HepG2 (cell line): ENCODE measurements at regions not wholly inside any gene's neighbourhood (a gene's known extent, or its start where the extent isn't known, plus 50 kb on each side); places are given as distances from the start of the nearest gene placed in this dataset.

Experiments
- ATAC-seq: fragments of 200-7000 bp; cut with Tn5 transposase; 3 replicates; pipeline ENCODE4 v1.9.1; 2020; ENCODE audit warnings: mild to moderate bottlenecking, moderate library complexity
- BruUV-seq: library from RNA; stranded (reverse); fragments of 400-500 nt; replicated peaks from 2 replicates; lab custom pipeline; 2021; lab: Mats Ljungman, UMichigan
- CTCF ChIA-PET: fragments of 300-600 bp; formaldehyde crosslinking; extraction: SDS; loops from one replicate; lab custom pipeline; 2021; ENCODE audit warnings: low total read pairs, inconsistent platforms, low intra/inter-chr PET ratio; lab: Yijun Ruan, JAX
- POLR2A ChIA-PET: fragments of 350-600 bp; sonication (Branson Sonifier 250); formaldehyde crosslinking; loops from one replicate; lab custom pipeline; 2020; ENCODE audit warnings: antibody characterized with exemption, inconsistent platforms; lab: Yijun Ruan, JAX
- DNase-seq: peaks from one replicate; pipeline ENCODE4 v3.0.0-alpha.2; 2015; ENCODE audit warnings: low spot score
- FAIRE-seq: peaks from 3 replicates; lab custom pipeline; 2011; peaks lifted over from hg19 to GRCh38; lab: Jason Lieb, UNC
- H2AFZ ChIP-seq: one replicate; pipeline ENCODE4 v1.6.1; 2011; ENCODE audit warnings: low read length, inconsistent platforms
- H3K27ac ChIP-seq: fragments of 300-600 bp; 3 replicates; pipeline ENCODE4 v1.8.0; 2011; ENCODE audit warnings: mixed run types, mild to moderate bottlenecking, mixed read lengths, low read length, inconsistent platforms; ENCODE audit not compliant: insufficient read depth; ENCODE audit errors: extremely low read length
- H3K27me3 ChIP-seq, 2 experiments: fragments of 200-600 bp in 1 of 2; 2 replicates in 1 of 2; 3 replicates in 1 of 2; pipeline versions ENCODE4 v1.6.0 to v1.8.0; 2011; ENCODE audit warnings: low read length in 2 of 2, mild to moderate bottlenecking in 2 of 2, moderate library complexity in 2 of 2, inconsistent platforms in 1 of 2; ENCODE audit not compliant: insufficient read depth in 2 of 2, control insufficient read depth in 1 of 2
- H3K36me3 ChIP-seq, 2 experiments: fragments of 200-600 bp in 1 of 2; replicated peaks in 1 of 2; 2 replicates in 1 of 2; 3 replicates in 1 of 2; pipeline versions ENCODE4 v1.5.1 to v1.8.0; 2011; ENCODE audit warnings: low read length in 2 of 2, inconsistent platforms in 1 of 2; ENCODE audit not compliant: insufficient read depth in 2 of 2, control insufficient read depth in 1 of 2
- H3K4me1 ChIP-seq: 2 replicates; pipeline ENCODE4 v1.5.1; 2012; ENCODE audit warnings: low read length, inconsistent platforms; ENCODE audit not compliant: insufficient read depth
- H3K4me2 ChIP-seq: 2 replicates; pipeline ENCODE4 v1.6.0; 2011; ENCODE audit warnings: low read depth, low read length, inconsistent platforms
- H3K4me3 ChIP-seq, 3 experiments: fragments of 200-600 bp in 1 of 3; sonication (generic), shearing (Covaris generic) in 1 of 3; replicated peaks in 1 of 3; 2 replicates each; pipeline ENCODE4 v1.5.1; 2011 to 2016; ENCODE audit warnings: low read length in 3 of 3, inconsistent platforms in 2 of 3, low read depth in 2 of 3, mild to moderate bottlenecking in 2 of 3, control low read depth in 1 of 3, mixed read lengths in 1 of 3; ENCODE audit not compliant: insufficient read depth in 1 of 3
- H3K79me2 ChIP-seq: one replicate; pipeline ENCODE4 v1.6.1; 2011; ENCODE audit warnings: low read length, inconsistent platforms; ENCODE audit not compliant: insufficient read depth
- H3K9ac ChIP-seq: 2 replicates; pipeline ENCODE4 v1.6.0; 2011; ENCODE audit warnings: mild to moderate bottlenecking, low read depth, low read length, inconsistent platforms; ENCODE audit not compliant: insufficient read depth
- H3K9me3 ChIP-seq: 2 replicates; pipeline ENCODE4 v1.5.1; 2012; ENCODE audit warnings: mild to moderate bottlenecking, low read length
- H4K20me1 ChIP-seq: 2 replicates; pipeline ENCODE4 v1.6.0; 2011; ENCODE audit warnings: inconsistent platforms, mild to moderate bottlenecking, low read length, moderate library complexity; ENCODE audit not compliant: insufficient read depth
- ASH2L ChIP-seq: fragments of 300-600, 200-600 bp; sonication (generic); IDR thresholded peaks from 2 replicates; pipeline ENCODE4 v1.7.0; 2017; ENCODE audit warnings: low read depth, mild to moderate bottlenecking, moderate library complexity, mixed read lengths, low read length; ENCODE audit not compliant: insufficient read length
- CAMTA2 ChIP-seq: sonication (generic); formaldehyde crosslinking; IDR thresholded peaks from 2 replicates; pipeline ENCODE4 v1.4.0; 2020; ENCODE audit warnings: mild to moderate bottlenecking, missing genetic modification reagents, borderline replicate concordance
- E2F5 ChIP-seq: sonication (generic); formaldehyde crosslinking; conservative IDR thresholded peaks from 2 replicates; pipeline ENCODE4 v1.4.0; 2020; ENCODE audit warnings: missing genetic modification reagents
- EEA1 ChIP-seq: sonication (generic); formaldehyde crosslinking; IDR thresholded peaks from 2 replicates; pipeline ENCODE4 v1.5.1; 2020; ENCODE audit warnings: mild to moderate bottlenecking, missing genetic modification reagents, borderline replicate concordance
- FIP1L1 ChIP-seq: fragments of 200-400 bp; formaldehyde crosslinking; IDR thresholded peaks from 2 replicates; pipeline ENCODE4 v1.6.1; 2018; ENCODE audit warnings: low read depth, mild to moderate bottlenecking, low read length, moderate library complexity, borderline replicate concordance; ENCODE audit not compliant: insufficient read depth
- FOXP4 ChIP-seq: sonication (generic); formaldehyde crosslinking; IDR thresholded peaks from 2 replicates; pipeline ENCODE4 v1.4.0; 2020; ENCODE audit warnings: missing genetic modification reagents
- HMGA1 ChIP-seq: sonication (generic); formaldehyde crosslinking; conservative IDR thresholded peaks from 2 replicates; pipeline ENCODE4 v1.4.0; 2020; ENCODE audit warnings: missing genetic modification reagents
- IRX3 ChIP-seq: sonication (generic); formaldehyde crosslinking; IDR thresholded peaks from 2 replicates; pipeline ENCODE4 v1.8.1; 2023; ENCODE audit warnings: mild to moderate bottlenecking, low read depth, missing genetic modification reagents, borderline replicate concordance
- KLF11 ChIP-seq: IDR thresholded peaks from 2 replicates; pipeline ENCODE4 v1.6.1; 2016; ENCODE audit warnings: missing compliant biosample characterization
- PRDM4 ChIP-seq: sonication (generic); formaldehyde crosslinking; IDR thresholded peaks from 2 replicates; pipeline ENCODE4 v1.9.0; 2021; ENCODE audit warnings: missing genetic modification reagents, borderline replicate concordance
- REXO4 ChIP-seq: sonication (generic); formaldehyde crosslinking; IDR thresholded peaks from 2 replicates; pipeline ENCODE4 v1.8.0; 2022; ENCODE audit warnings: missing genetic modification reagents, mild to moderate bottlenecking, borderline replicate concordance
- SP140L ChIP-seq: sonication (generic); formaldehyde crosslinking; IDR thresholded peaks from 2 replicates; pipeline ENCODE4 v1.4.0; 2020; ENCODE audit warnings: missing genetic modification reagents, borderline replicate concordance
- TFDP1 ChIP-seq: IDR thresholded peaks from 2 replicates; pipeline ENCODE4 v1.6.1; 2016; ENCODE audit warnings: missing compliant biosample characterization, missing genetic modification reagents, borderline replicate concordance
- ZFAT ChIP-seq: sonication (generic); formaldehyde crosslinking; conservative IDR thresholded peaks from 2 replicates; pipeline ENCODE4 v1.8.1; 2023; ENCODE audit warnings: missing genetic modification reagents, inconsistent platforms
- ZNF124 ChIP-seq: sonication (generic); formaldehyde crosslinking; IDR thresholded peaks from 2 replicates; pipeline ENCODE4 v1.4.0; 2020; ENCODE audit warnings: missing genetic modification reagents
- ZNF337 ChIP-seq: sonication (generic); formaldehyde crosslinking; IDR thresholded peaks from 2 replicates; pipeline ENCODE4 v1.5.1; 2020; ENCODE audit warnings: missing genetic modification reagents, low read depth, mild to moderate bottlenecking, borderline replicate concordance
- ZNF431 ChIP-seq: sonication (generic); formaldehyde crosslinking; IDR thresholded peaks from 2 replicates; pipeline ENCODE4 v1.9.0; 2022; ENCODE audit warnings: missing genetic modification reagents, low read depth, mild to moderate bottlenecking, borderline replicate concordance
- ZNF691 ChIP-seq: sonication (generic); formaldehyde crosslinking; IDR thresholded peaks from 2 replicates; pipeline ENCODE4 v1.4.0; 2020; ENCODE audit warnings: missing genetic modification reagents, low read depth, mild to moderate bottlenecking, borderline replicate concordance
- WGBS: methylation state at CpG from one replicate; pipeline ENCODE4 v1.1.6; 2017; ENCODE audit warnings: low lambda C conversion rate; 5-methylcytosine and 5-hydroxymethylcytosine counted together
- in situ Hi-C: cut with HindIII; loops from 2 replicates; pipeline ENCODE4 v1.10.0; 2017; ENCODE audit warnings: low pct_unique_long_range_greater_than_20kb; ENCODE audit not compliant: extremely low pct_ligation_motif_present
- intact Hi-C: fragments of 100-400 bp; cut with micrococcal nuclease; formaldehyde crosslinking; loops from one replicate; pipeline ENCODE4 v1.10.0; 2022; ENCODE audit not compliant: unreplicated experiment

- Histone ChIP-seq H3K27ac (no peak overlapping the region), H4K20me1 (no peaks in the 10 kb centered on the region), H3K4me3 (no peak overlapping the region), H3K79me2 (no peaks in the 10 kb centered on the region), H3K27me3 (peaks cover 0 to 27% of the 10 kb centered on the region in 2 experiments; a peak in 3 of 5 replicates), H3K4me1 (no peaks in the 10 kb centered on the region), H2AFZ (no peak overlapping the region), H3K4me2 (no peak overlapping the region), H3K9me3 (no peaks in the 10 kb centered on the region), H3K36me3 (no peaks in the 10 kb centered on the region), H3K9ac (no peak overlapping the region)
- BruUV-seq, result no TSS peak
- CTCF ChIA-PET, result no interaction called here
- no peak for ATAC-seq
- WGBS, result 0% methylated on average over 3 of the region's 3 CpGs
- POLR2A ChIA-PET, result no interaction called here
- no peak for FAIRE-seq
- no peak for DNase-seq
- in situ Hi-C loops, result no loop called here
- intact Hi-C loops, result no loop called here
- TF ChIP-seq FIP1L1 (no peak), E2F5 (CRISPR knock-in tag) (no peak), HMGA1 (no peak), REXO4 (CRISPR knock-in tag) (no peak), ZNF124 (CRISPR knock-in tag) (no peak), KLF11 (no peak), ZFAT (no peak), PRDM4 (CRISPR knock-in tag) (no peak), ASH2L (no peak), IRX3 (CRISPR knock-in tag) (no peak), ZNF691 (CRISPR knock-in tag) (no peak), ZNF431 (CRISPR knock-in tag) (no peak), EEA1 (no peak), SP140L (no peak), CAMTA2 (CRISPR knock-in tag) (no peak), FOXP4 (CRISPR knock-in tag) (no peak), TFDP1 (CRISPR knock-in tag) (no peak), ZNF337 (CRISPR knock-in tag) (no peak)
These were observed 109.9 kb downstream of the TTC8 start for GRCh38 chr14:88934351-88934806.
